Skin epidermis (tissue), 12 donors: ENCODE measurements at regions not wholly inside any gene's neighbourhood (a gene's known extent, or its start where the extent isn't known, plus 50 kb on each side); places are given as distances from the start of the nearest gene placed in this dataset.
"Not testable (repeated sequence)": the region's sequence is repeated elsewhere in the genome, so short reads cannot be mapped to it uniquely, and the experiment has no call there.

Experiments
- H3K27ac ChIP-seq, 21 experiments: fragments of 200-600 bp; sonication (generic) in 11 of 21; one replicate each; pipeline ENCODE4 v1.5.0; 2020; ENCODE audit warnings: mild to moderate bottlenecking in 3 of 21, inconsistent platforms in 2 of 21, moderate library complexity in 2 of 21
- H3K4me3 ChIP-seq, 7 experiments: fragments of 200-600 bp; sonication (generic) in 2 of 7; one replicate each; pipeline ENCODE4 v1.5.0; 2020; ENCODE audit warnings: inconsistent platforms in 2 of 7, mild to moderate bottlenecking in 2 of 7, moderate library complexity in 1 of 7

- Histone ChIP-seq H3K27ac (peak overlapping the region in 8 of 21 experiments; percentile 6 to 48 (median 22)), H3K4me3 (no peak overlapping the region)
Measured at GRCh38 chr3:178083906-178084866, 452.1 kb upstream of the KCNMB2 start.

GRCh38 chr3:178084938-178085816, 451.1 kb upstream of the KCNMB2 start:
- H3K4me3 ChIP-seq = no peak overlapping the region
- peak overlapping the region in 11 of 21 experiments; percentile 2 to 54 (median 37) for H3K27ac ChIP-seq

- H3K27ac ChIP-seq = peak overlapping the region in 8 of 21 experiments; percentile 2 to 54 (median 36)
- H3K4me3 ChIP-seq = no peak overlapping the region
Measured at GRCh38 chr3:178085817-178086123, 450.5 kb upstream of the KCNMB2 start.

GRCh38 chr3:178086144-178086825, 450.0 kb upstream of the KCNMB2 start:
- no peak overlapping the region for H3K4me3 ChIP-seq
- H3K27ac ChIP-seq = peak overlapping the region in 2 of 21 experiments; percentile 48 to 52

- H3K27ac ChIP-seq = no peak overlapping the region
- no peak overlapping the region for H3K4me3 ChIP-seq
Measured at GRCh38 chr3:178087376-178087775, 448.9 kb upstream of the KCNMB2 start.

DNA sequence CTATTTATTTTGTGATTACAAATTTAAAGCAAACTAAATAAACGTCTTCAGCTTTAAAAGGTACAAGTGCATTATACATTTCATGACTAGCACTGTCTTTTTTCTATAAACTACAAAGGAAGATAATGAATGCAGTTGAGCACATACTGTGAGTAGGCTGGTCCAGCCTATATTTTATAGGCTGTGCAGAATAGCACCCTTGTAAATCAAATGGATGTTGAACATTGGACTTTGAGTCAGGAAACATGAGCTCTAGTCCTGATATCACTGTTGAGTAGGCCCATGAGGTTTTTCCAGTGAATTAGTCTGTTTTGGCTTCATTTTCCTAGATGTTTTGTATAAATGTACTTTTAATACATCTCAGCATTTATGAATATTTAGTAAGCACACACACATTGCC, 447.3 kb upstream of the KCNMB2 start:
- no peak overlapping the region for H3K27ac ChIP-seq
- no peak overlapping the region for H3K4me3 ChIP-seq

DNA sequence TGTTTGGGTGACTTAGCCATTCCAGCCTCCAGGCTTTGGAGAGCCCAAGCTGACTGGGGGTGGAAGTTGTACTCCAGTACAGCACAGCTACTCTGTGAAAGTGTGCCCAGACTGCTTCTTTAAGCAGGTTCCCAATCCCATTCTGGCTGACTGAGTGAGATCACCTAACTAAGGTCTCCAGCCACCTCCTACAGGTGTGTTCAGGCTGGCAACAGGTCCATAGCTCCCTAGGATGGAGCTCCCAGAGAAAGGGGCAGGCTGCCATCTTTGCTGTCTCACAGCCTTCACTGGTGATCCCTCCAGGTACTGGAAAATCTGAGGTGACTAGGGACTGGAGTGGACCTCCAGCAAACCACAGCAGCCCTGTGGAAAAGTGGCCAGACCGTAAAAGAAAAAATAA, 445.3 kb upstream of the KCNMB2 start:
- no peak overlapping the region for H3K27ac ChIP-seq
- H3K4me3 ChIP-seq = no peak overlapping the region

DNA sequence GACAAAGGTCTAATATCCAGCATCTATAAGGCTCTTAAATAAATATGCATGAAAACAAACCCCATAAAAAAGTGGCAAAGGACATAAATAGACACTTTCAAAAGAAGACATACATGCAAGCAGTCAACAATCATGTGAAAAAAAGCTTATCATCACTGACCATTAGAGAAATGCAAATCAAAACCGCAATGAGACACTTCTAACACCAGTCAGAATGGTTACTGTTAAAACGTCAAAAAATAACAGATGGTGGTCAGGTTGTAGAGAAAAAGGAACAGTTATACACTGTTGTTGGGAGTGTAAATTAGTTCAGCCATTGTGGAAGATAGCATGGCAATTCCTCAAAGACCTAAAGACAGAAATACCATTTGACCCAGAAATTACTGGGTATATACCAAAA, 440.7 kb upstream of the KCNMB2 start:
- Histone ChIP-seq H3K27ac (no peak overlapping the region), H3K4me3 (no peak overlapping the region)

DNA sequence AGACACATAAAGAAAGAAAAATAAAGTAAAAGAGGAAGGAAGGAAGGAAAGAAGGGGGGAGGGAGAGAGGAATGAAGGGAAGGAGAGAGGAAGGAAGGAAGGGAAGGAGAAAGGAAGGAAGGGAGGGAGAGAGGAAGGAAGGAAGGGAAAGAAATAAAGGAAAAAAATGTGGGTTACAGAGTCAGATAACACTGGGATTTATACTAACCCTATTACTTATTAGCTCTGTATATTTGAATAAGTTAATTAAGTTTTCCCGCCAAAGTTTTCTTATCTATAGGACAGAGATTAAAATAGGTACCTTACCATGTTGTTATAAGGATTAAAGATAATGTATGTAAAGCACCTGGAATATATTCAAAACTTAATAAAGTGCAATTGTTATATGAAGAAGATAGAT, 439.3 kb upstream of the KCNMB2 start:
- Histone ChIP-seq H3K4me3 (no peak overlapping the region), H3K27ac (no peak overlapping the region)

DNA sequence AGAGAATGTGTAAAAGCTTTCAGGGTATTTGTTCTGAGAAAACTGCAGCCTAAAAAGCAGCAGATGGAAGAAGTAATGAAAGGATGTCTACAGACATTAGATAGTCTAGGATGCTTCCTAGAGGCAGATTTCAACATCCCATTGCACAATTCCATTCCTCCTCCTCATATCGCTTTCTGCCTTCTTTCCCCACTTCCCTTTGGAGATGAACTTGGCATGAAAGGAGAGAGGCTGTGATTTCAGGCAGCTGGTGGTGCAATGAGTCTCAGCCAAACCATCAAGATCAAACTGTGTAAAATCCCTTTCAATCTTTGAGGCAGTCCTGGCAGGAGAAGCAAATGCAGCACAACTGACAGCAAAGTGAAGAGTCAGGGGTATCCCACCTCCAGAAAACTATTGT, 438.7 kb upstream of the KCNMB2 start:
- Histone ChIP-seq H3K27ac (no peak overlapping the region), H3K4me3 (no peak overlapping the region)

DNA sequence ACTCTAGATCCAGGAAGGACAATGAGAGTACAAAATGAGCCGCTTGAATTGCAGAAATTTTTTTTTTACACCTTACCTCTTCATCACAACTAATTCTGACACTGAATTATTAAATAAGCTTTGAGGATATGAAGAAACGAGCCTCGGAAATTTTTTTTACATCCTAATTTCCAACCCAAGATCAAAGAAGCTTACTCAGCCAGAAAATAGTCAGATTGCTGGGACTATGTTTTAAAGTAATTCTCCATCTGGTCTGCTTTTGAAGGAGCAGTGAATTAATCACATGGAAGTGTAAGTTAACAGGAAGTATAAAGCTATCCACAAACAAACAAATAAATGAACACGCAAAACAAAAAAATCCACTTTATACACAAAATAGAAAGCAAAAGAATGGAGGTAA, 437.0 kb upstream of the KCNMB2 start:
- Histone ChIP-seq H3K27ac (no peak overlapping the region), H3K4me3 (no peak overlapping the region)

- Histone ChIP-seq H3K4me3 (no peak overlapping the region), H3K27ac (no peak overlapping the region)
Measured at GRCh38 chr3:178099862-178100261, 436.4 kb upstream of the KCNMB2 start.

- Histone ChIP-seq H3K27ac (no peak overlapping the region), H3K4me3 (no peak overlapping the region)
Measured at GRCh38 chr3:178100908-178101307, 435.3 kb upstream of the KCNMB2 start.

GRCh38 chr3:178103140-178103539, 433.1 kb upstream of the KCNMB2 start:
- Histone ChIP-seq H3K27ac (no peak overlapping the region), H3K4me3 (no peak overlapping the region)

- H3K4me3 ChIP-seq = no peak overlapping the region
- no peak overlapping the region for H3K27ac ChIP-seq
Measured at GRCh38 chr3:178107804-178108203, 428.4 kb upstream of the KCNMB2 start.

- no peak overlapping the region for H3K27ac ChIP-seq
Measured at GRCh38 chr3:178109691-178110090, 426.5 kb upstream of the KCNMB2 start.

GRCh38 chr3:178112134-178112533, 424.1 kb upstream of the KCNMB2 start:
- H3K27ac ChIP-seq = no peak overlapping the region

More at GRCh38 chr3:178109691-178110090, 426.5 kb upstream of the KCNMB2 start:
- H3K4me3 ChIP-seq = no peak overlapping the region

GRCh38 chr3:178112552-178112951, 423.7 kb upstream of the KCNMB2 start:
- H3K27ac ChIP-seq, H3K4me3 ChIP-seq: not testable (repeated sequence)

More at GRCh38 chr3:178112134-178112533, 424.1 kb upstream of the KCNMB2 start:
- H3K4me3 ChIP-seq = no peak overlapping the region

DNA sequence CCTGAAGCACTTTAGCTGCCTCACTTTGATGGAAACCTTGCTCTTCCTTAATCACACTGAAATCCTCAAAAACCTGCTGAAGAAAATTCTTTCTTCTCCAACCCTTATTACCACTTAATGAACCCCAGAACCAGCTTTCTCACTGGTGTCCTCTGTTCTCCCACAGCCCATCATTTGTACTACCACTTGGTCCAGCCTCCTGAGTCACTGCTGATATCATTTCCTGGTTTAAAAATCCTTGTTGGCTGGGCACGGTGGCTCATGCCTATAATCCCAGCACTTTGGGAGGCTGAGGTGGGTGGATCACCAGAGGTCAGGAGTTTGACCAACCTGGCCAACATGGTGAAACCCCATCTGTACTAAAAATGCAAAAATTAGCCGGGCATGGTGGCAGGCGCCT, 418.6 kb upstream of the KCNMB2 start:
- Histone ChIP-seq H3K4me3 (no peak overlapping the region), H3K27ac (no peak overlapping the region)
